Astrocyte (in vitro differentiated cells and primary cell): ENCODE measurements at regions not wholly inside any gene's neighbourhood (a gene's known extent, or its start where the extent isn't known, plus 50 kb on each side); places are given as distances from the start of the nearest gene placed in this dataset.

Source experiments
- EZH2 ChIP-seq: IDR thresholded peaks from 2 replicates; pipeline ENCODE4 v1.6.1; 2012; ENCODE audit warnings: mild to moderate bottlenecking, low read length, inconsistent platforms; ENCODE audit not compliant: insufficient read depth
- TF ChIP-seq, protein P1 (sequence below): IDR thresholded peaks from 2 replicates; pipeline ENCODE4 v1.5.1; 2011; ENCODE audit warnings: low read depth, mild to moderate bottlenecking, inconsistent platforms, low read length, moderate library complexity; ENCODE audit not compliant: insufficient read depth

DNA sequence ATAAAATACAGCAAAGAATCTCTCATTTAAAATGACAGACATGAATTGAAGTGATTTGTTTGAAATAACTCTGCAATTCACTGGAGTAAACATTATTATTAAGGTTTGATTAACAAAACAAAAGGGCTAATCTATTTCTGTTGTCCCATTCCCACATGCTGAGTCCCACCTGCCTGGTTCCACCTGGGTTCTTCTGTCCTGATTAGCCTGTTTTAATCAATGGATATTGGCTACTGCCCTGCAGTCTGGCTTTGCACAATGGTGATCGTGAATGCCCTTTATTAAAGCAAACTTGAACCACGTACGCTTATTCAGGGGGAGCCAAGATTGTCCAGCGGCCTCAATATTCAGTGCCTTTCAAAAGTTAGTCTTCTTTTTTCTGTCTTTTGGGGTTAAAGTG lies 72.8 kb upstream of the CDH19 start:
- TF ChIP-seq, protein P1, sequence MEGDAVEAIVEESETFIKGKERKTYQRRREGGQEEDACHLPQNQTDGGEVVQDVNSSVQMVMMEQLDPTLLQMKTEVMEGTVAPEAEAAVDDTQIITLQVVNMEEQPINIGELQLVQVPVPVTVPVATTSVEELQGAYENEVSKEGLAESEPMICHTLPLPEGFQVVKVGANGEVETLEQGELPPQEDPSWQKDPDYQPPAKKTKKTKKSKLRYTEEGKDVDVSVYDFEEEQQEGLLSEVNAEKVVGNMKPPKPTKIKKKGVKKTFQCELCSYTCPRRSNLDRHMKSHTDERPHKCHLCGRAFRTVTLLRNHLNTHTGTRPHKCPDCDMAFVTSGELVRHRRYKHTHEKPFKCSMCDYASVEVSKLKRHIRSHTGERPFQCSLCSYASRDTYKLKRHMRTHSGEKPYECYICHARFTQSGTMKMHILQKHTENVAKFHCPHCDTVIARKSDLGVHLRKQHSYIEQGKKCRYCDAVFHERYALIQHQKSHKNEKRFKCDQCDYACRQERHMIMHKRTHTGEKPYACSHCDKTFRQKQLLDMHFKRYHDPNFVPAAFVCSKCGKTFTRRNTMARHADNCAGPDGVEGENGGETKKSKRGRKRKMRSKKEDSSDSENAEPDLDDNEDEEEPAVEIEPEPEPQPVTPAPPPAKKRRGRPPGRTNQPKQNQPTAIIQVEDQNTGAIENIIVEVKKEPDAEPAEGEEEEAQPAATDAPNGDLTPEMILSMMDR = no peak
- no peak for TF ChIP-seq EZH2
